ENCODE measurements at regions not wholly inside any gene's neighbourhood (a gene's known extent, or its start where the extent isn't known, plus 50 kb on each side); places are given as distances from the start of the nearest gene placed in this dataset.

- 93 to 97% methylated on average over 6 of the region's 6 CpGs for WGBS, 2 donors
Observed at GRCh38 chr16:86970279-86970678, 346.9 kb downstream of the C16orf95 start.

DNA sequence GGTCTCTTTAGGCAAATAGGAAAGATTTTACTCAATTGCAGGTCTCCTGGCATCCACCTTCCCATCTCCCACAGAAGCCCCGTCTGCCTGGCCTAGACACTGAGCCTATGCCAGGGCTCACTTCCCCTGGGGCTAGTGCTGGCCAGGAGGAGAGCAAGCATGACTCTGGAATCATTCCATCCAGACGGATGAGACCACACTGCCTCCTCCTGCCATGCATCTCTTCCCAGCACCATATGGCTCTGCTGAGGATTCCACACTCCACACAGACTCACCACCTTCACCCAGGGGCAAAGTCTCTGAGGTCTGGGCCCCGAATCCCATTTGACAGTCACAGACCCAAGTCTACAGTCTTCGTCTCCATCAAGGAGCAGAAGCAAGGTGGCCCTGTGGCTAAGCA lies 346.5 kb downstream of the C16orf95 start:
- H3K27me3 ChIP-seq, result no peaks in the 10 kb centered on the region
- H3K36me3 ChIP-seq (ENCODE audit: low read depth, missing control alignments), result no peaks in the 10 kb centered on the region
- H3K4me1 ChIP-seq, result no peaks in the 10 kb centered on the region
- H3K27ac ChIP-seq, result no peak overlapping the region
- TF ChIP-seq CTCF (IDR thresholded peaks at IDR 0.05), result no peak
- TF ChIP-seq POLR2A (IDR thresholded peaks at IDR 0.05), result no peak
- H3K4me3 ChIP-seq, result no peak overlapping the region
- WGBS, 2 donors, result 64 to 78% methylated on average over 4 of the region's 4 CpGs
- H3K9me3 ChIP-seq, result no peaks in the 10 kb centered on the region
- no peak for DNase-seq
- intact Hi-C loops (cut with DNase I; ENCODE audit: low total_unique reads), result no loop called here

More at GRCh38 chr16:86970279-86970678, 346.9 kb downstream of the C16orf95 start:
- H3K27me3 ChIP-seq, result no peaks in the 10 kb centered on the region
- no peaks in the 10 kb centered on the region for H3K4me1 ChIP-seq
- TF ChIP-seq CTCF (IDR thresholded peaks at IDR 0.05) (no peak), POLR2A (IDR thresholded peaks at IDR 0.05) (no peak)
- no peak overlapping the region for H3K27ac ChIP-seq
- no peaks in the 10 kb centered on the region for H3K9me3 ChIP-seq
- no peak overlapping the region for H3K4me3 ChIP-seq
- intact Hi-C loops (cut with DNase I; ENCODE audit: low total_unique reads), result no loop called here
- no peak for DNase-seq
- H3K36me3 ChIP-seq (ENCODE audit: low read depth, missing control alignments), result no peaks in the 10 kb centered on the region

DNA sequence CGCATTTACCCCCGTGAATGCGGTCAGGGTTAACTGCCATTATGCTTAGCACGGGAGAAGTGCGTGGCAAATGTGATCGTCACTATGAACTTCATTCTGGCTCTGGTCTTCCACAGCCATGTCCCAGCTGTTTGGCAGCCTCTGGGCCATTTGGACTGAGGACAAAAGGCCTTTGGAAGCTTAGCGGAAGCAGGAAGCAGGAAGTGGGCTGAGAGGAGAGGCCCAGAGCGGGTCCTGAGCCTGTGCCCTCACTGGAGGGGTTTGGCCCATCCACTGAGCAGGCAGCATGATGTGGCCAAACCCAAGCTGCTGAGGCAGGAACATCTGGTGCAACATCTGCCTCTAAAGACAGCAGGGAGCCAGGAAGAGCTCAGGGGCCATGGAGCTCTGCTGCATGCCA lies 345.9 kb downstream of the C16orf95 start:
- no peaks in the 10 kb centered on the region for H3K9me3 ChIP-seq
- TF ChIP-seq CTCF (IDR thresholded peaks at IDR 0.05) (no peak), POLR2A (IDR thresholded peaks at IDR 0.05) (no peak)
- no peak overlapping the region for H3K27ac ChIP-seq
- intact Hi-C loops (cut with DNase I; ENCODE audit: low total_unique reads), result no loop called here
- no peaks in the 10 kb centered on the region for H3K27me3 ChIP-seq
- 73 to 78% methylated on average over 8 of the region's 8 CpGs for WGBS, 2 donors
- no peak overlapping the region for H3K4me3 ChIP-seq
- no peaks in the 10 kb centered on the region for H3K36me3 ChIP-seq (ENCODE audit: low read depth, missing control alignments)
- no peak for DNase-seq
- no peaks in the 10 kb centered on the region for H3K4me1 ChIP-seq

GRCh38 chr16:86974120-86974519 lies 343.1 kb downstream of the C16orf95 start:
- Histone ChIP-seq H3K27me3 (no peaks in the 10 kb centered on the region), H3K9me3 (no peaks in the 10 kb centered on the region), H3K4me3 (no peak overlapping the region), H3K4me1 (no peaks in the 10 kb centered on the region), H3K36me3 (ENCODE audit: low read depth, missing control alignments) (no peaks in the 10 kb centered on the region), H3K27ac (no peak overlapping the region)
- intact Hi-C loops (cut with DNase I; ENCODE audit: low total_unique reads), result no loop called here
- no peak for TF ChIP-seq CTCF (IDR thresholded peaks at IDR 0.05)
- no peak for TF ChIP-seq POLR2A (IDR thresholded peaks at IDR 0.05)
- DNase-seq, result no peak
- WGBS, 2 donors, result 79 to 82% methylated on average over 2 of the region's 2 CpGs

DNA sequence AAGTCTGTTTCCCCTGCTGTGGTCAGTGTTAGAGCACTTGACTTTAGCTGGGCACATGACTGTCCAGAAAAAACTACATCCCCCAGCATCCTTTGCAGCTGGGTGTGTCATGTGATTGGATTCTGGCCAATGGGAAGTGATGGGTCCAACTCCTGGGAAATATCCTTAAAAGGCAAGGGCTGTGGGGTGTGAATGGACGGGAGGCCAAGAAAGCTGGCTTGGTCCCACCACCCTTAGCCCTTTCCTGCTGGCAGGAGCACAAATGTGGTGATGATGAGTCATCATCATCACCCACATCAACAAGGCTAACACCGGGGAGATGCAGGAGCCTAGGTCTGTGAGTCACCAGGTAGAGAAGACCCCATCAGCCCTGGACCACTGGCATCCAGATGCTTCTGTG lies 341.7 kb downstream of the C16orf95 start:
- intact Hi-C loops (cut with DNase I; ENCODE audit: low total_unique reads), result no loop called here
- Histone ChIP-seq H3K36me3 (ENCODE audit: low read depth, missing control alignments) (no peaks in the 10 kb centered on the region), H3K9me3 (no peaks in the 10 kb centered on the region), H3K27ac (no peak overlapping the region), H3K4me1 (no peaks in the 10 kb centered on the region), H3K27me3 (no peaks in the 10 kb centered on the region), H3K4me3 (no peak overlapping the region)
- peak; percentile 63 for DNase-seq
- WGBS, 2 donors, result 46 to 55% methylated on average over 2 of the region's 2 CpGs
- no peak for TF ChIP-seq CTCF (IDR thresholded peaks at IDR 0.05)
- no peak for TF ChIP-seq POLR2A (IDR thresholded peaks at IDR 0.05)
